Breast epithelium (tissue), 3 donors: ENCODE measurements at regions not wholly inside any gene's neighbourhood (a gene's known extent, or its start where the extent isn't known, plus 50 kb on each side); places are given as distances from the start of the nearest gene placed in this dataset.

Experiments
- POLR2A ChIP-seq: fragments of 450-650 bp; IDR thresholded peaks from one replicate; pipeline ENCODE4 v1.6.1; 2016; ENCODE audit warnings: antibody characterized with exemption, mild to moderate bottlenecking, moderate library complexity
- TF ChIP-seq, protein P1 (sequence below), 3 donors: fragments of 450-650 bp; IDR thresholded peaks; one replicate each; pipeline ENCODE4 v1.5.1; 2016 to 2017; ENCODE audit warnings: antibody characterized with exemption in 3 of 3, mild to moderate bottlenecking in 3 of 3, moderate library complexity in 3 of 3

DNA sequence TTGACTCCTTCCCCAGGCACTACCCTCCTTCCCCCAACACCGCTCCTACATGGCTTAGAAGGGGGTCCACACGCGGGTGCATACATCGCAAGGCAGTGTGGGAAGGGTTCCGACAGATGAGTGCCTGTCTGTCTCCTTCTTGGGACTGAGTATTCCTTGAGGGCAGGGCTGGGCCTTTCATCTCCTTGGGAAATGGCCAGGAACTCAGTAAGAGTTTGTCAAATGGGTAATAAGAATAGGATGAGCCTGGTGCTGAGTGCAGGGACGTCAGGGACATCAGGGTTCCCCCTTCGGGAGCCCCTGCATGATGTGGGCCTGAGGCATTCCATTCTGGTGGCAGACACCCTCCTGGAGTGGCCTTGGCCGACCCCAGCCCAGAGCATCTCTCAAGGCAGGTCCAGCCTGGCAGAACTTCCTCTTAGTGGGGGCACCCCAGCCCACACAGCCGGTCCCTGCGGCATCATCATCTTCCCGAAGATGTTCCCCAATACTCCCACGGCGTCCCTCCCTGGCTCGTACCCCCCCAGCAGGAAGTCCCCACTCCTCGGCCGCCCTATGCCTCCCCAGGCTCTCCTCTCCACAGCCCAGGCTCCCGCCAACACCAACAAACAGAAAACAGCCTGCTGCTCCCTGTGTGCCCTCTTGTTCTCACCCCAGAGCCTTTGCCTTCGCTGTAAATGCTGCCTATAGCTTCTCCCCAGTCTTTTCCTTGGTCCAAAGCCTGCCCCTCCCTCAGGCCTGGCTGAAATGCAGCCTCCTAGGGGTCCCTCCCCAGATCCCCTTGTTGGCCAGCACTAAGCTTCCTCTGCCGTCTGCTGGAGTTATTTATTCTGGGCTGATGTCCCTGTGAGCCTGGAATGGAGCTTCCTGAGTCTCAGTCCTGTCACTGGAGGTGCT is 67.5 kb upstream of the LCTL start:
- TF ChIP-seq, protein P1, sequence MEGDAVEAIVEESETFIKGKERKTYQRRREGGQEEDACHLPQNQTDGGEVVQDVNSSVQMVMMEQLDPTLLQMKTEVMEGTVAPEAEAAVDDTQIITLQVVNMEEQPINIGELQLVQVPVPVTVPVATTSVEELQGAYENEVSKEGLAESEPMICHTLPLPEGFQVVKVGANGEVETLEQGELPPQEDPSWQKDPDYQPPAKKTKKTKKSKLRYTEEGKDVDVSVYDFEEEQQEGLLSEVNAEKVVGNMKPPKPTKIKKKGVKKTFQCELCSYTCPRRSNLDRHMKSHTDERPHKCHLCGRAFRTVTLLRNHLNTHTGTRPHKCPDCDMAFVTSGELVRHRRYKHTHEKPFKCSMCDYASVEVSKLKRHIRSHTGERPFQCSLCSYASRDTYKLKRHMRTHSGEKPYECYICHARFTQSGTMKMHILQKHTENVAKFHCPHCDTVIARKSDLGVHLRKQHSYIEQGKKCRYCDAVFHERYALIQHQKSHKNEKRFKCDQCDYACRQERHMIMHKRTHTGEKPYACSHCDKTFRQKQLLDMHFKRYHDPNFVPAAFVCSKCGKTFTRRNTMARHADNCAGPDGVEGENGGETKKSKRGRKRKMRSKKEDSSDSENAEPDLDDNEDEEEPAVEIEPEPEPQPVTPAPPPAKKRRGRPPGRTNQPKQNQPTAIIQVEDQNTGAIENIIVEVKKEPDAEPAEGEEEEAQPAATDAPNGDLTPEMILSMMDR (IDR thresholded peaks at IDR 0.05): no peak
- TF ChIP-seq POLR2A: no peak
